GM23248 (cell line): ENCODE measurements at regions not wholly inside any gene's neighbourhood (a gene's known extent, or its start where the extent isn't known, plus 50 kb on each side); places are given as distances from the start of the nearest gene placed in this dataset.

Experiments used
- DNase-seq: peaks from one replicate; pipeline ENCODE4 v3.0.0-alpha.2; 2015
- H2AFZ ChIP-seq: fragments of 200-600 bp; sonication (generic); 2 replicates; pipeline ENCODE4 v1.6.1; 2016; ENCODE audit warnings: antibody characterized with exemption
- H3F3A ChIP-seq: fragments of 200-600 bp; sonication (generic); 2 replicates; pipeline ENCODE4 v1.6.1; 2016; ENCODE audit warnings: mild to moderate bottlenecking, antibody characterized with exemption, mixed run types; ENCODE audit not compliant: insufficient read depth
- H3K27ac ChIP-seq: fragments of 200-600 bp; sonication (generic); 2 replicates; pipeline ENCODE4 v1.5.1; 2016; ENCODE audit warnings: mild to moderate bottlenecking
- H3K27me3 ChIP-seq: fragments of 200-600 bp; sonication (generic); replicated peaks from 2 replicates; pipeline ENCODE4 v1.6.1; 2016; ENCODE audit warnings: mild to moderate bottlenecking; ENCODE audit not compliant: insufficient read depth
- H3K36me3 ChIP-seq: fragments of 200-600 bp; sonication (generic); 2 replicates; pipeline ENCODE4 v1.6.1; 2016; ENCODE audit warnings: low read depth, mild to moderate bottlenecking
- H3K4me1 ChIP-seq: fragments of 200-600 bp; sonication (generic); 2 replicates; pipeline ENCODE4 v1.6.1; 2016; ENCODE audit warnings: mild to moderate bottlenecking; ENCODE audit not compliant: insufficient read depth
- H3K4me2 ChIP-seq: fragments of 200-600 bp; sonication (generic); one replicate; pipeline ENCODE4 v1.6.1; 2016; ENCODE audit warnings: mild to moderate bottlenecking; ENCODE audit not compliant: unreplicated experiment
- H3K4me3 ChIP-seq: fragments of 200-600 bp; sonication (generic); 2 replicates; pipeline ENCODE4 v1.5.1; 2016; ENCODE audit warnings: mild to moderate bottlenecking
- H3K79me2 ChIP-seq: fragments of 200-600 bp; sonication (generic); 2 replicates; pipeline ENCODE4 v1.6.1; 2016; ENCODE audit warnings: mild to moderate bottlenecking; ENCODE audit not compliant: insufficient read depth
- H3K9ac ChIP-seq: fragments of 200-600 bp; sonication (generic); 2 replicates; pipeline ENCODE4 v1.6.1; 2016; ENCODE audit warnings: mild to moderate bottlenecking
- H3K9me2 ChIP-seq: fragments of 200-600 bp; sonication (generic); 2 replicates; pipeline ENCODE4 v1.6.1; 2016; ENCODE audit warnings: mixed run types, mild to moderate bottlenecking, moderate library complexity; ENCODE audit not compliant: insufficient read depth
- H3K9me3 ChIP-seq: fragments of 200-600 bp; sonication (generic); one replicate; pipeline ENCODE4 v1.6.1; 2017; ENCODE audit warnings: low read depth
- H4K20me1 ChIP-seq: fragments of 200-600 bp; sonication (generic); 2 replicates; pipeline ENCODE4 v1.6.0; 2016; ENCODE audit not compliant: insufficient read depth
- EZH2 ChIP-seq: fragments of 200-600 bp; sonication (generic); IDR thresholded peaks from 2 replicates; pipeline ENCODE4 v1.6.1; 2018; ENCODE audit warnings: antibody characterized with exemption, mild to moderate bottlenecking; ENCODE audit not compliant: insufficient read depth, poor library complexity, severe bottlenecking
- EZH2phosphoT487 ChIP-seq: fragments of 200-600 bp; sonication (generic); IDR thresholded peaks from 2 replicates; pipeline ENCODE4 v1.6.1; 2018; ENCODE audit warnings: antibody characterized with exemption, moderate library complexity, mild to moderate bottlenecking, low read depth; ENCODE audit not compliant: insufficient read depth
- WGBS, 2 experiments: methylation state at CpG; one replicate each; pipeline ENCODE4 v1.1.6; 2015 to 2017; ENCODE audit warnings: low lambda C conversion rate in 2 of 2, low coverage in 1 of 2; ENCODE audit errors: missing lambda C conversion rate in 2 of 2; 5-methylcytosine and 5-hydroxymethylcytosine counted together
- in situ Hi-C: fragments of 300-500 bp; cut with MboI; formaldehyde crosslinking; loops from 2 replicates; pipeline ENCODE4 v1.15.0; 2020

DNA sequence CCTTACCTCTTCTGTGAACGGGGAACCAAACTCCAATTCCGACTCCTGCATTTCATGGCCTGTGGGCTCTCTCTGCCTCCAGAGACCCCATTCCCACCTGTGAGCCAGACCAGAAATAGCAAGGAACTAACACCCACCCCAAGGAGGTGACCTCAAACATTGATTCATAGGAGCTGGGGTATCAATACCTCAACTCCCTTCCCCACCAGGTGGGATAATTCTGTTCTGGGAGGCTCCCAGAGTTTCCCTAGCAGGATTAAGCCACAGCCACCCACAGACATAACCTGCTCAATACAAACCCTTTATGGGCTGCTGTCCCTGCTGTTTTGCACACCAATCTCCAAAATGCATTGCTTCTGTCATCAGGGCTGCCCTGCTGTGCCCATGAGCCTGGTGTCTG, 59.6 kb upstream of the FOXF1 start:
- no peak overlapping the region for H2AFZ ChIP-seq
- in situ Hi-C loops = no loop called here
- WGBS, 2 experiments = 90 to 94% methylated on average over 2 of the region's 2 CpGs

DNA sequence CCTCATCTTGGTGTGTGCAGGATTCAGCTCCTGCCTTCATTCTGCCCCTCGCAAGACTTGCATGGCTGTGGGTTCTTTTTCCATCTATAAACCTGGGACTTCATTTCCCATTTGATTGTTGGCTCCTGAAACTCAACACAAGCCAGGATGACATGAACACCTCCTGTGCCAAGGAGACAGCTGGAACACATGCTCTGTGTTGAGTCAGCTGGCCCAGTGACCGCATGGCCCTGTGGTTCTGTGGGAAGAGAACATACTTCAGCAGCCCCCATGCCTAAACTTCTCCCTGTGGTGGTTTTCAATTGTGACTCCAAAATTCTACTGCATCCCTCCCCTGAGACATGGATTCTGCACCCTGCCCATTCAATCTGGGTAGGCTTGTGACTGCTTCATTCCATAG, 57.9 kb upstream of the FOXF1 start:
- Histone ChIP-seq H3K9ac (no peak overlapping the region), H3K27ac (no peak overlapping the region), H3K9me2 (no peaks in the 10 kb centered on the region), H3K36me3 (no peaks in the 10 kb centered on the region), H4K20me1 (no peaks in the 10 kb centered on the region), H3K27me3 (peaks cover 14% of the 10 kb centered on the region), H3K4me2 (no peak overlapping the region), H3K4me3 (no peak overlapping the region), H2AFZ (no peak overlapping the region), H3K4me1 (peaks cover 5% of the 10 kb centered on the region), H3K9me3 (no peaks in the 10 kb centered on the region), H3K79me2 (no peaks in the 10 kb centered on the region), H3F3A (0 out of 2 replicates have a peak, but pooled peaks cover 4% of the 10 kb centered on the region)
- DNase-seq = peak; percentile 61
- in situ Hi-C loops = no loop called here
- 28 to 38% methylated on average over 2 of the region's 2 CpGs for WGBS, 2 experiments
- no peak for TF ChIP-seq EZH2

More for the DNA sequence above, 59.6 kb upstream of the FOXF1 start:
- H3K4me1 ChIP-seq = no peaks in the 10 kb centered on the region
- no peak overlapping the region for H3K9ac ChIP-seq
- no peak overlapping the region for H3K4me3 ChIP-seq
- H4K20me1 ChIP-seq = no peaks in the 10 kb centered on the region
- no peaks in the 10 kb centered on the region for H3K9me2 ChIP-seq
- H3K4me2 ChIP-seq = no peak overlapping the region
- no peaks in the 10 kb centered on the region for H3K36me3 ChIP-seq
- TF ChIP-seq EZH2 (no peak), EZH2phosphoT487 (no peak)
- H3K79me2 ChIP-seq = no peaks in the 10 kb centered on the region
- DNase-seq = no peak
- H3K27me3 ChIP-seq = peaks cover 14% of the 10 kb centered on the region
- no peaks in the 10 kb centered on the region for H3K9me3 ChIP-seq
- no peaks in the 10 kb centered on the region for H3F3A ChIP-seq
- no peak overlapping the region for H3K27ac ChIP-seq

DNA sequence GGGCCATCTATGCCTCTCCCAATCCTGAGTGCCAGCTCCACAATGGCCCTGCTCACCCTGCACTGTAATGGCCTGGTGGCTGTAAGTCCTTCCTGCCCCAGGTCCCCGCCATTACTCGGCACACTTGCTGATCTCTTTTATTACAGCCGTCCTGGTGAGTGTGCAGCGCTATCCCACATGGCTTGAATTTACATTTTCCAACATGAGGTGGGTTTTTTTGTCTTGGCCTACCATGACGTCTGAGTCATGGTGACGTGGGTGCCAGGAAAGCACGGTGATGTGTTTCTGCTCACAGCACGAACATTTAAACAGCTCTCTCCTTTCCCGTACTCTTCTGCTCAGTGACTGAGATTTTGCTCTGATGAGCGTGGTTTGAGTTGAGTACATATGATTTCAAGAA, 55.2 kb upstream of the FOXF1 start:
- Histone ChIP-seq H3K27me3 (peaks cover 7% of the 10 kb centered on the region), H3K4me3 (no peak overlapping the region), H3K4me1 (peaks cover 15% of the 10 kb centered on the region), H3K79me2 (no peaks in the 10 kb centered on the region), H4K20me1 (no peaks in the 10 kb centered on the region), H2AFZ (no peak overlapping the region), H3K9me2 (no peaks in the 10 kb centered on the region), H3F3A (peaks cover 21% of the 10 kb centered on the region), H3K4me2 (no peak overlapping the region), H3K36me3 (no peaks in the 10 kb centered on the region), H3K27ac (no peak overlapping the region), H3K9ac (no peak overlapping the region), H3K9me3 (no peaks in the 10 kb centered on the region)
- WGBS, 2 experiments = 68 to 71% methylated on average over 10 of the region's 10 CpGs
- in situ Hi-C loops = no loop called here
- peak; percentile 36 for DNase-seq
- TF ChIP-seq EZH2 (no peak), EZH2phosphoT487 (no peak)

DNA sequence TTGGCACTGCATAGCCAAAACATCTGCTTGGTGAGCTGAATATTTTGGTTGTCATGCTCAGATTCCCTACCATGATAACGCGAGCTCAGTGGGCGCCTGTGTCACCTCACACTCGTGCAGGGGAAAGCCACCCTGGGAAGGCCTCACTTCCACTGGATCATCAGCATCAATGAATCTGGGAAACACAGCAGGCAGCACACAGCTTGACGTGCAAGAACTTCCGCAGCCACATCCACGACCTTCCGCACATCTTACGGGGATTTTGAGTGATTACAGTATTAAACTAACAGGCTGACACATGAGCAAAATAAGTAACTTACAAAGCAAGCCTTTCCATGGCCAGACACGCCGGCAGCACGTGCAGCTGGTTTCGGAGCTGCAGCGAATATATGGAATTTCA, 54.7 kb upstream of the FOXF1 start:
- H3K36me3 ChIP-seq = no peaks in the 10 kb centered on the region
- no peak overlapping the region for H3K4me3 ChIP-seq
- peaks cover 7% of the 10 kb centered on the region for H3K27me3 ChIP-seq
- H3K4me1 ChIP-seq = peaks cover 15% of the 10 kb centered on the region
- DNase-seq = no peak
- no peak overlapping the region for H3K4me2 ChIP-seq
- H3K9me3 ChIP-seq = no peaks in the 10 kb centered on the region
- H4K20me1 ChIP-seq = no peaks in the 10 kb centered on the region
- 95 to 97% methylated on average over 14 of the region's 14 CpGs for WGBS, 2 experiments
- no peaks in the 10 kb centered on the region for H3K9me2 ChIP-seq
- H2AFZ ChIP-seq = no peak overlapping the region
- no peak overlapping the region for H3K9ac ChIP-seq
- H3F3A ChIP-seq = peaks cover 21% of the 10 kb centered on the region
- no peak overlapping the region for H3K27ac ChIP-seq
- in situ Hi-C loops = no loop called here
- TF ChIP-seq EZH2phosphoT487 = no peak
- no peak for TF ChIP-seq EZH2
- H3K79me2 ChIP-seq = no peaks in the 10 kb centered on the region

DNA sequence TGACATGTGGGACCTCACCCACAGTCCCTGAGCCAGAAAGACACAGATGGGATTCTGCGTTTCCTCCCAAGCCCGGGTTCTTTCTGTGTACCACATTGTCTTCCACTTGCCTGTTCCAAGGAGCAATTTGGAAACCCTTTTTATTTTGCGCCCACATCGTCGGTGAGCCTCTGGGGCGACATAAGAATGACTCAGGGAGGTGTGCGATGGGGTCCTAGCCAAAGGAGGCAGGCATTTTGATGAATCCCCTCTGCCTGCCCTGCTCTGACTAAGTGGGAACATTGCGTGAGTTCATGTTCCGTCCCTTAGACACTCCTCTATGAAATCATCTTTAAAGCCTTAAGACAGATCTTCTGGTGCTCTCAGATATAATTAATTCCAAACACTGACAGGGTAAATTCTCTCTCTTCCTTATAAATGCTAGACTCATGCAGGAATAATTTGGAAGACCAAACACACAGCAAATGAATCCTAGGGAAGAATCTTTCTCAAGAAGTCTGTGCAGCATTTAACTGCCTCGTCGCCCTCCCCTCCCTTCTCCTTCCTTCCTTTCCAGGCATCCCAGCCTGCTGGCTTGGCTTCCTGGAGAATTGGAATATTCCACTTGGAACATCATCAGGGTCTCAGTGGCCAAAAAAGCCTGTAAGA, 52.7 kb upstream of the FOXF1 start:
- peaks cover 15% of the 10 kb centered on the region for H3K4me1 ChIP-seq
- H2AFZ ChIP-seq = no peak overlapping the region
- peak; percentile 92 for DNase-seq
- H3K4me3 ChIP-seq = peak overlapping the region; percentile 51
- WGBS, 2 experiments = 0 to 4% methylated on average over 11 of the region's 11 CpGs
- H3F3A ChIP-seq = peaks cover 21% of the 10 kb centered on the region
- no peaks in the 10 kb centered on the region for H4K20me1 ChIP-seq
- H3K9me3 ChIP-seq = no peaks in the 10 kb centered on the region
- peak overlapping the region; percentile 78 for H3K4me2 ChIP-seq
- TF ChIP-seq EZH2phosphoT487 (no peak), EZH2 (no peak)
- peaks cover 4% of the 10 kb centered on the region; the same call in 1 of the 2 replicates for H3K27me3 ChIP-seq
- peak overlapping the region; percentile 46 for H3K9ac ChIP-seq
- peak overlapping the region; percentile 73 for H3K27ac ChIP-seq
- in situ Hi-C loops = no loop called here
- H3K79me2 ChIP-seq = no peaks in the 10 kb centered on the region
- H3K36me3 ChIP-seq = no peaks in the 10 kb centered on the region
- no peaks in the 10 kb centered on the region for H3K9me2 ChIP-seq
